ENCODE measurements at regions not wholly inside any gene's neighbourhood (a gene's known extent, or its start where the extent isn't known, plus 50 kb on each side); places are given as distances from the start of the nearest gene placed in this dataset.

DNA sequence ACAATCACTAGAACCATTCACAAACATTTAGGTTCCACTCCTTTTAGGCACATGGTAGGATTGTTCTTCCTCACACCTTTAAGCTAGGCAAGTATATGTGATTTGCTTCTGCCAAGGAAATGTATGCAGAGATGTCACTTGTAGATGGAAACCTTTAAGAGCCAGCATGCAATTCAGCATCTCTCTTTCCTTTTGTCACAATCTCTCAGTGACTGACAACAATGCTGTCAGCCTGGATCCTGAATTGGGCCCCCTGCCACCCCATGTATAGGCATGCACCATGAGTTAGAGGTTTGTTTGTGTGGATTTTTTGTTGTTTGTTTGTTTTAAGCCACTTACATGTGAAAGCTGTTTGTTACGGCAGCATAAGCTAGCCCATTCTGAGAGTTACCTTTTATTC, 169.6 kb upstream of the PDE1C start:
- in situ Hi-C loops (cut with HindIII; ENCODE audit: low sequenced_read_pairs) = no loop called here
- DNase-seq (ENCODE audit: low read depth, low spot score) = no peak

DNA sequence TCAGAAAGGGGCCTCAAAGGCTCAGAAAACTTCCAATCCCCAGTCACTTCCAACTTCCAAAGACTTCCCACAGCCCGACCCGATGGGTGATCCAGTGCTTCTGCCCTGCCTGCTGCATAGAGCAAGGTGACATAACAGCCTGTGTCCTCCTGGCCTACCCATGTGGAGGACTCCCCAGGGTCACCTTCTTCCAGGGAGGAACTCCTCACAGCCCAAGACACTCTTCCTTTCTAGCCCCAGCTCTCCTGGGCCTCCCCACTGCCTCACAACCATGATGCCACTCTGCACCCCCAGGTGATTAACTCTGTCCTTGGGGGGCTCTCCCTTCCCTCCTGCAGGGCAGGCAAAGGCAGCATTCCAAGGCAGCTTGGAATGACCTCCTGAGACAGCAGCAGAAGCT, 158.4 kb upstream of the PDE1C start:
- no peak for DNase-seq (ENCODE audit: low read depth, low spot score)
- in situ Hi-C loops (cut with HindIII; ENCODE audit: low sequenced_read_pairs) = no loop called here
- H3K4me3 ChIP-seq (ENCODE audit: low read depth, low read length) = no peak overlapping the region
- TF ChIP-seq, protein P1, sequence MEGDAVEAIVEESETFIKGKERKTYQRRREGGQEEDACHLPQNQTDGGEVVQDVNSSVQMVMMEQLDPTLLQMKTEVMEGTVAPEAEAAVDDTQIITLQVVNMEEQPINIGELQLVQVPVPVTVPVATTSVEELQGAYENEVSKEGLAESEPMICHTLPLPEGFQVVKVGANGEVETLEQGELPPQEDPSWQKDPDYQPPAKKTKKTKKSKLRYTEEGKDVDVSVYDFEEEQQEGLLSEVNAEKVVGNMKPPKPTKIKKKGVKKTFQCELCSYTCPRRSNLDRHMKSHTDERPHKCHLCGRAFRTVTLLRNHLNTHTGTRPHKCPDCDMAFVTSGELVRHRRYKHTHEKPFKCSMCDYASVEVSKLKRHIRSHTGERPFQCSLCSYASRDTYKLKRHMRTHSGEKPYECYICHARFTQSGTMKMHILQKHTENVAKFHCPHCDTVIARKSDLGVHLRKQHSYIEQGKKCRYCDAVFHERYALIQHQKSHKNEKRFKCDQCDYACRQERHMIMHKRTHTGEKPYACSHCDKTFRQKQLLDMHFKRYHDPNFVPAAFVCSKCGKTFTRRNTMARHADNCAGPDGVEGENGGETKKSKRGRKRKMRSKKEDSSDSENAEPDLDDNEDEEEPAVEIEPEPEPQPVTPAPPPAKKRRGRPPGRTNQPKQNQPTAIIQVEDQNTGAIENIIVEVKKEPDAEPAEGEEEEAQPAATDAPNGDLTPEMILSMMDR (IDR thresholded peaks at IDR 0.05; ENCODE audit: low read depth, low read length) = no peak

More for the DNA sequence above, 169.6 kb upstream of the PDE1C start:
- H3K4me3 ChIP-seq (ENCODE audit: low read depth, low read length) = no peak overlapping the region
- TF ChIP-seq, protein P1 (IDR thresholded peaks at IDR 0.05; ENCODE audit: low read depth, low read length) = no peak

DNA sequence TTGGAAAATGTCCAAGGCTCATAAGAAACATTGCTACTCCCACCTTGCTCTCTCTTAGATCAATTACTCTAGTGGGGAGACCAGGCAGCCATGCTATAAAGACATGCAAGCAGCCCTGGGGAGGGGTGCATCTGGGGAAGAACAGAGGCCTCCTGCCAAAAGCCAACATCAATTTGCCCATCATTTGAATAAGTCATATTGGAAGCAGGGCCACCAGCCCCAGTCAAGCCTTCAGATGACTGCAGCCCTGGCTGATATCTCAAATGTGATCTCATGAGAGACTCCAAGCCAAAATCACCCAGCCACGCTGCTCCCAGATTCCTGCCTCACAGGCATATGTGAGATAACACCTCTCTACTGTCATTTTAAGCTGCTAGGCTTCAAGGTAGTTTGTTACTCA, 157.5 kb upstream of the PDE1C start:
- TF ChIP-seq, protein P1 (IDR thresholded peaks at IDR 0.05; ENCODE audit: low read depth, low read length) = no peak
- no peak overlapping the region for H3K4me3 ChIP-seq (ENCODE audit: low read depth, low read length)
- DNase-seq (ENCODE audit: low read depth, low spot score) = no peak
- in situ Hi-C loops (cut with HindIII; ENCODE audit: low sequenced_read_pairs) = no loop called here

DNA sequence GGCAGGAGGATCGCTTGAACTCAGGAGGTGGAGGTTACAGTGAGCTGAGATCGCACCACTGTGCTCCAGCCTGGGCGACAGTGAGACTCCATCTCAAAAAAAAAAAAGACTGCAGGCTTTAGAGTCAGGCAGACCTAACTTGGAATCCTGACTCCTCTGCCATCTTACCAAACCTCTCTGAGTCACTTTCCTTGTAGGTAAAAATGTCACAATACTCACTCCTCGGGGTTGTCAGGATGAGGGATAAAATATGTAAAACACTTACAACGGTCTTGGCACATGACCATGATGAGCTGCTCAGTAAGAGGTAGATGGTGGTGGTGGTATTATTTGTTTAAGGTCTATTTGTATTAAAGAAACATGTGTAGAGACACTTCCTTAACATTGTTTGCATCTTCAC, 154.1 kb upstream of the PDE1C start:
- TF ChIP-seq, protein P1 (IDR thresholded peaks at IDR 0.05; ENCODE audit: low read depth, low read length) = no peak
- no peak for DNase-seq (ENCODE audit: low read depth, low spot score)
- no peak overlapping the region for H3K4me3 ChIP-seq (ENCODE audit: low read depth, low read length)
- in situ Hi-C loops (cut with HindIII; ENCODE audit: low sequenced_read_pairs) = no loop called here

DNA sequence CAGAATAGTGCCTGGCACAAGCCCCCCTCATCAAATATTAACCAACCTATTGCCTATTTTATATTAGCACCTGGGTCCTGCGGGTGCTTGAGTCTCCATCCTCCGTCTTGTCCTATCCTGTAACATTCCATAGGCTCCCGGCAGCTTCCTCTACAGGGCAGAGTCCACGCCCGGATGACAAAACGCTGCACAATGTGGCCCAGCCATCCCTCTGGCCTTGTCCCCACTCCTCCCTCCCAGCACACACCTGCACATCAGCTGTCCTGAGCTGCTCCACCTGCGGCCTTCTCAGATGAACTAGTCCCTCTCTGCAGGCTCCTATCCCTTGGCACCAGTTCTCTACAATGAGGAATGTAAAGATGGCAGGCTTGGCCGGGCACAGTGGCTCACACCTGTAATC, 153.5 kb upstream of the PDE1C start:
- TF ChIP-seq, protein P1 (IDR thresholded peaks at IDR 0.05; ENCODE audit: low read depth, low read length) = no peak
- no peak for DNase-seq (ENCODE audit: low read depth, low spot score)
- in situ Hi-C loops (cut with HindIII; ENCODE audit: low sequenced_read_pairs) = no loop called here
- no peak overlapping the region for H3K4me3 ChIP-seq (ENCODE audit: low read depth, low read length)

DNA sequence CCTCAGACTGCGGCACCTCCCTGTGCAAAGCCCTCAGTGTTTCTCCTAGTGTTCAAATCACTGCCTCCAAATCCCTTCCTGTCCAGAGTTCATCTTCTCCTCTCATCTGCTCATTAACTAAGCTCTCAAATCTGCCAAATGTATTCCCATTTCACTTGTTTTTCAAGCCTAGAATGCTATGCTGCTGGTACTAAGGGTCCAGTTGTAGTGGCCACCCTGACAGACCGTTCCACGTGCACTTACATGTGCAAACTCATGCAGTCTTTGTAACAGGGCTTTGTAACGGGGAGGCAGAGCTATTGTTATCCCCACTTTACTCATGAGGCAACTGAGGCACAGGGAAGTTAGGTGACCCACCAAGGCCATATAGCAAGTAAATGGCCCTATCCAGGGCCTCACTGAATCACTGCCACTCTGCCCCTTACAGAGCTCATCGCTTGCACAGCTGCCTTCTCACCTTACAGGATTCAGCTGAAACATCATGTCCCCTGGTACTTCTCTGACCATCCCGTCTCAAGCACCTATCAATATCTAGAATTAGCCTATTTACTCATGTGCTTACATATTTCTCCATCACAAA, 153.0 kb upstream of the PDE1C start:
- in situ Hi-C loops (cut with HindIII; ENCODE audit: low sequenced_read_pairs) = no loop called here
- H3K4me3 ChIP-seq (ENCODE audit: low read depth, low read length) = no peak overlapping the region
- TF ChIP-seq, protein P1 (IDR thresholded peaks at IDR 0.05; ENCODE audit: low read depth, low read length) = no peak
- no peak for DNase-seq (ENCODE audit: low read depth, low spot score)

Data from astrocyte of the spinal cord (primary cell).